Mesenchymal stem cell (in vitro differentiated cells and primary cell): ENCODE measurements at regions not wholly inside any gene's neighbourhood (a gene's known extent, or its start where the extent isn't known, plus 50 kb on each side); places are given as distances from the start of the nearest gene placed in this dataset.

Source experiments
- DNase-seq: peaks from one replicate; pipeline ENCODE4 v3.0.0-alpha.2; 2013
- H2AFZ ChIP-seq: one replicate; pipeline ENCODE4 v1.6.1; 2013; ENCODE audit warnings: low read depth, mild to moderate bottlenecking, control low read depth, inconsistent platforms, low read length, moderate library complexity
- H2AK5ac ChIP-seq: 2 replicates; pipeline ENCODE4 v1.6.1; 2013; ENCODE audit warnings: low read length, moderate library complexity, mild to moderate bottlenecking, inconsistent platforms; ENCODE audit not compliant: severe bottlenecking
- H2BK120ac ChIP-seq: one replicate; pipeline ENCODE4 v1.6.1; 2013; ENCODE audit warnings: low read depth, mild to moderate bottlenecking, inconsistent platforms, low read length, moderate library complexity
- H2BK12ac ChIP-seq, 2 experiments: one replicate each; pipeline ENCODE4 v1.6.1; 2013; ENCODE audit warnings: inconsistent platforms in 2 of 2, low read length in 2 of 2, mild to moderate bottlenecking in 2 of 2, moderate library complexity in 2 of 2, control low read depth in 1 of 2
- H2BK15ac ChIP-seq: one replicate; pipeline ENCODE4 v1.6.1; 2013; ENCODE audit warnings: mild to moderate bottlenecking, low read depth, inconsistent platforms; ENCODE audit not compliant: poor library complexity, severe bottlenecking
- H2BK5ac ChIP-seq: 2 replicates; pipeline ENCODE4 v1.6.1; 2013; ENCODE audit warnings: low read depth, mild to moderate bottlenecking, low read length, control low read depth, inconsistent platforms; ENCODE audit not compliant: poor library complexity, severe bottlenecking
- H3K14ac ChIP-seq, 2 experiments: one replicate each; pipeline ENCODE4 v1.6.1; 2013; ENCODE audit warnings: inconsistent platforms in 2 of 2, low read length in 2 of 2, control low read depth in 1 of 2, mild to moderate bottlenecking in 1 of 2, moderate library complexity in 1 of 2
- H3K18ac ChIP-seq, 2 experiments: one replicate each; pipeline ENCODE4 v1.6.1; 2013; ENCODE audit warnings: inconsistent platforms in 2 of 2, low read length in 2 of 2, control low read depth in 1 of 2, low read depth in 1 of 2, mild to moderate bottlenecking in 1 of 2
- H3K23ac ChIP-seq, 2 experiments: one replicate each; pipeline ENCODE4 v1.6.1; 2013; ENCODE audit warnings: inconsistent platforms in 2 of 2, low read length in 2 of 2, mild to moderate bottlenecking in 2 of 2, moderate library complexity in 2 of 2, control low read depth in 1 of 2
- H3K27ac ChIP-seq: 2 replicates; pipeline ENCODE4 v1.5.1; 2013; ENCODE audit warnings: mild to moderate bottlenecking, moderate library complexity, low read length, control low read depth, inconsistent platforms; ENCODE audit not compliant: poor library complexity, severe bottlenecking
- H3K27me3 ChIP-seq, 2 experiments: 2 replicates each; pipeline versions ENCODE4 v1.6.1 to v1.7.0; 2013; ENCODE audit warnings: low read length in 2 of 2, mild to moderate bottlenecking in 2 of 2, moderate library complexity in 2 of 2, control low read depth in 1 of 2, inconsistent platforms in 1 of 2; ENCODE audit not compliant: control insufficient read depth in 1 of 2, insufficient read depth in 1 of 2
- H3K36me3 ChIP-seq, 2 experiments: 2 replicates each; pipeline versions ENCODE4 v1.6.1 to v1.7.0; 2013; ENCODE audit warnings: low read length in 2 of 2, control low read depth in 1 of 2, inconsistent platforms in 1 of 2, low read depth in 1 of 2, mild to moderate bottlenecking in 1 of 2; ENCODE audit not compliant: insufficient read depth in 2 of 2, control insufficient read depth in 1 of 2
- H3K4ac ChIP-seq, 2 experiments: one replicate each; pipeline ENCODE4 v1.6.1; 2013; ENCODE audit warnings: inconsistent platforms in 2 of 2, low read length in 2 of 2, mild to moderate bottlenecking in 2 of 2, moderate library complexity in 2 of 2, control low read depth in 1 of 2, low read depth in 1 of 2
- H3K4me1 ChIP-seq: 2 replicates; pipeline ENCODE4 v1.6.1; 2013; ENCODE audit warnings: low read depth, low read length, control low read depth; ENCODE audit not compliant: control insufficient read depth, insufficient read depth
- H3K4me2 ChIP-seq: 2 replicates; pipeline ENCODE4 v1.6.1; 2013; ENCODE audit warnings: low read length, mild to moderate bottlenecking, inconsistent platforms; ENCODE audit not compliant: poor library complexity, severe bottlenecking
- H3K4me3 ChIP-seq, 2 experiments: 2 replicates each; pipeline versions ENCODE4 v1.5.1 to v1.7.0; 2013; ENCODE audit warnings: low read length in 2 of 2, mild to moderate bottlenecking in 2 of 2, control low read depth in 1 of 2, low read depth in 1 of 2; ENCODE audit not compliant: insufficient read depth in 1 of 2
- H3K79me1 ChIP-seq: replicated peaks from 2 replicates; pipeline ENCODE4 v1.6.1; 2013; ENCODE audit warnings: mild to moderate bottlenecking, control low read depth, low read length, inconsistent platforms; ENCODE audit not compliant: poor library complexity, severe bottlenecking
- H3K9ac ChIP-seq: 2 replicates; pipeline ENCODE4 v1.7.0; 2013; ENCODE audit warnings: mild to moderate bottlenecking, low read length, moderate library complexity
- H3K9me3 ChIP-seq: 2 replicates; pipeline ENCODE4 v1.7.0; 2013; ENCODE audit warnings: mild to moderate bottlenecking, low read length; ENCODE audit not compliant: control insufficient read depth
- H4K8ac ChIP-seq: one replicate; pipeline ENCODE4 v1.6.1; 2013; ENCODE audit warnings: inconsistent platforms, mild to moderate bottlenecking, low read length, moderate library complexity
- H4K91ac ChIP-seq: one replicate; pipeline ENCODE4 v1.6.1; 2013; ENCODE audit warnings: mild to moderate bottlenecking, low read length, inconsistent platforms
- WGBS: methylation state at CpG from one replicate; pipeline ENCODE4 v1.1.7; 2013; ENCODE audit warnings: mixed read lengths; 5-methylcytosine and 5-hydroxymethylcytosine counted together

- WGBS, result 86% methylated on average over 1 of the region's 2 CpGs
- H2AK5ac ChIP-seq, result no peak overlapping the region
- no peak overlapping the region for H4K8ac ChIP-seq
- H2BK12ac ChIP-seq, result no peak overlapping the region
- H3K27me3 ChIP-seq, result peaks cover 0 to 45% of the 10 kb centered on the region in 2 experiments
- DNase-seq, result no peak
- no peaks in the 10 kb centered on the region for H3K4me1 ChIP-seq
- no peak overlapping the region for H2BK5ac ChIP-seq
- no peaks in the 10 kb centered on the region for H3K36me3 ChIP-seq
- H3K27ac ChIP-seq, result no peak overlapping the region
- no peak overlapping the region for H2BK15ac ChIP-seq
- H3K9ac ChIP-seq, result no peak overlapping the region
- H3K4ac ChIP-seq, result no peak overlapping the region
- H3K14ac ChIP-seq, result no peak overlapping the region
- no peak overlapping the region for H3K23ac ChIP-seq
- no peak overlapping the region for H3K4me2 ChIP-seq
- H3K18ac ChIP-seq, result no peak overlapping the region
- H3K4me3 ChIP-seq, result no peak overlapping the region
- no peak overlapping the region for H2AFZ ChIP-seq
- H3K79me1 ChIP-seq, result no peaks in the 10 kb centered on the region
- no peaks in the 10 kb centered on the region for H3K9me3 ChIP-seq
- no peak overlapping the region for H4K91ac ChIP-seq
- no peak overlapping the region for H2BK120ac ChIP-seq
Observed at GRCh38 chr19:28505933-28506332, 707.0 kb downstream of the UQCRFS1 start.

GRCh38 chr19:28505134-28505533 is 707.8 kb downstream of the UQCRFS1 start:
- Histone ChIP-seq H4K91ac (no peak overlapping the region), H3K27me3 (peaks cover 0 to 53% of the 10 kb centered on the region in 2 experiments), H4K8ac (no peak overlapping the region), H3K23ac (no peak overlapping the region), H3K9me3 (no peaks in the 10 kb centered on the region), H3K9ac (no peak overlapping the region), H3K27ac (no peak overlapping the region), H3K36me3 (no peaks in the 10 kb centered on the region), H3K79me1 (no peaks in the 10 kb centered on the region), H2AK5ac (no peak overlapping the region), H2BK15ac (no peak overlapping the region), H2BK120ac (no peak overlapping the region), H3K14ac (no peak overlapping the region), H3K18ac (no peak overlapping the region), H3K4me1 (peaks cover 4% of the 10 kb centered on the region), H2BK12ac (no peak overlapping the region), H3K4me3 (no peak overlapping the region), H2AFZ (no peak overlapping the region), H3K4ac (no peak overlapping the region), H2BK5ac (no peak overlapping the region), H3K4me2 (no peak overlapping the region)
- WGBS, result 66% methylated on average over 3 of the region's 3 CpGs
- DNase-seq, result no peak

- Histone ChIP-seq H2BK15ac (no peak overlapping the region), H4K91ac (no peak overlapping the region), H3K18ac (no peak overlapping the region), H3K79me1 (no peaks in the 10 kb centered on the region), H4K8ac (no peak overlapping the region), H2AK5ac (no peak overlapping the region), H2AFZ (no peak overlapping the region), H2BK12ac (no peak overlapping the region), H3K9me3 (no peaks in the 10 kb centered on the region), H3K4ac (no peak overlapping the region), H3K4me1 (peaks cover 4% of the 10 kb centered on the region), H3K27me3 (peaks cover 0 to 53% of the 10 kb centered on the region in 2 experiments), H3K36me3 (no peaks in the 10 kb centered on the region), H3K9ac (no peak overlapping the region), H2BK5ac (no peak overlapping the region), H3K23ac (no peak overlapping the region), H3K4me2 (no peak overlapping the region), H3K4me3 (no peak overlapping the region), H2BK120ac (no peak overlapping the region), H3K14ac (no peak overlapping the region), H3K27ac (no peak overlapping the region)
- WGBS, result 91% methylated on average over 3 of the region's 3 CpGs
- no peak for DNase-seq
Observed at GRCh38 chr19:28504727-28505126, 708.2 kb downstream of the UQCRFS1 start.

GRCh38 chr19:28504139-28504538 is 708.8 kb downstream of the UQCRFS1 start:
- Histone ChIP-seq H3K9me3 (no peaks in the 10 kb centered on the region), H3K4ac (no peak overlapping the region), H2BK120ac (no peak overlapping the region), H2AK5ac (no peak overlapping the region), H3K79me1 (no peaks in the 10 kb centered on the region), H2BK5ac (no peak overlapping the region), H4K91ac (no peak overlapping the region), H3K9ac (no peak overlapping the region), H3K4me3 (no peak overlapping the region), H2BK15ac (no peak overlapping the region), H3K18ac (no peak overlapping the region), H3K23ac (no peak overlapping the region), H3K4me1 (peaks cover 4% of the 10 kb centered on the region), H2AFZ (no peak overlapping the region), H3K27ac (no peak overlapping the region), H3K36me3 (no peaks in the 10 kb centered on the region), H3K27me3 (peaks cover 0 to 48% of the 10 kb centered on the region in 2 experiments), H3K14ac (no peak overlapping the region), H4K8ac (no peak overlapping the region), H2BK12ac (no peak overlapping the region), H3K4me2 (no peak overlapping the region)
- 81% methylated on average over 3 of the region's 3 CpGs for WGBS
- no peak for DNase-seq
